Calu3 (cell line): ENCODE measurements at regions not wholly inside any gene's neighbourhood (a gene's known extent, or its start where the extent isn't known, plus 50 kb on each side); places are given as distances from the start of the nearest gene placed in this dataset.

Source experiments
- BruUV-seq: library from RNA; stranded (reverse); fragments of 400-500 nt; replicated peaks from 2 replicates; lab custom pipeline; 2021; lab: Mats Ljungman, UMichigan
- CTCF ChIA-PET: fragments of 300-600 bp; sonication (Branson Sonifier 250); formaldehyde crosslinking; loops from one replicate; lab custom pipeline; 2022; ENCODE audit warnings: antibody characterized with exemption; lab: Charles Lee
- DNase-seq: peaks from one replicate; pipeline ENCODE4 v3.0.0; 2022
- H3K27ac Mint-ChIP-seq: one replicate; pipeline ENCODE4 v1.8.0; 2022; ENCODE audit warnings: mixed read lengths; ENCODE audit not compliant: unreplicated experiment
- H3K27me3 Mint-ChIP-seq: one replicate; pipeline ENCODE4 v1.8.0; 2022; ENCODE audit warnings: mixed read lengths; ENCODE audit not compliant: unreplicated experiment
- H3K36me3 Mint-ChIP-seq: one replicate; pipeline ENCODE4 v1.8.0; 2022; ENCODE audit warnings: mild to moderate bottlenecking, moderate library complexity, mixed read lengths; ENCODE audit not compliant: insufficient read depth, unreplicated experiment
- H3K4me1 Mint-ChIP-seq: one replicate; pipeline ENCODE4 v1.8.0; 2022; ENCODE audit warnings: mild to moderate bottlenecking, low read depth, mixed read lengths; ENCODE audit not compliant: unreplicated experiment
- H3K4me3 Mint-ChIP-seq: one replicate; pipeline ENCODE4 v1.8.0; 2022; ENCODE audit warnings: mild to moderate bottlenecking, low read depth, moderate library complexity, mixed read lengths; ENCODE audit not compliant: unreplicated experiment
- H3K9me3 Mint-ChIP-seq: one replicate; pipeline ENCODE4 v1.8.0; 2022; ENCODE audit warnings: low read depth, mixed read lengths; ENCODE audit not compliant: unreplicated experiment
- CTCF ChIP-seq: fragments of 200-600 bp; IDR thresholded peaks from one replicate; pipeline ENCODE4 v1.8.0; 2022; ENCODE audit warnings: antibody characterized with exemption; ENCODE audit not compliant: unreplicated experiment
- intact Hi-C: fragments of 100-400 bp; cut with micrococcal nuclease; formaldehyde crosslinking; loops from one replicate; pipeline ENCODE4 v1.10.0; 2022; ENCODE audit not compliant: unreplicated experiment

GRCh38 chr15:70347321-70348225 lies 249.9 kb upstream of the TLE3 start:
- TF ChIP-seq CTCF: no peak
- CTCF ChIA-PET: no interaction called here
- no TSS peak for BruUV-seq
- H3K9me3 Mint-ChIP-seq: no peaks in the 10 kb centered on the region
- H3K4me3 Mint-ChIP-seq: no peak overlapping the region
- H3K4me1 Mint-ChIP-seq: peaks cover 11% of the 10 kb centered on the region
- peaks cover 17% of the 10 kb centered on the region for H3K27me3 Mint-ChIP-seq
- H3K36me3 Mint-ChIP-seq: no peaks in the 10 kb centered on the region
- DNase-seq: no peak
- no peak overlapping the region for H3K27ac Mint-ChIP-seq
- intact Hi-C loops: no loop called here

GRCh38 chr15:70345251-70346019 lies 247.7 kb upstream of the TLE3 start:
- Mint-ChIP-seq H3K4me1 (peaks cover 11% of the 10 kb centered on the region), H3K9me3 (no peaks in the 10 kb centered on the region), H3K4me3 (no peak overlapping the region), H3K27me3 (no peaks in the 10 kb centered on the region), H3K36me3 (no peaks in the 10 kb centered on the region), H3K27ac (no peak overlapping the region)
- CTCF ChIA-PET: no interaction called here
- TF ChIP-seq CTCF: no peak
- no TSS peak for BruUV-seq
- intact Hi-C loops: no loop called here
- no peak for DNase-seq

GRCh38 chr15:70344666-70345065 lies 246.9 kb upstream of the TLE3 start:
- Mint-ChIP-seq H3K4me1 (peaks cover 11% of the 10 kb centered on the region), H3K4me3 (no peak overlapping the region), H3K36me3 (no peaks in the 10 kb centered on the region), H3K27me3 (no peaks in the 10 kb centered on the region), H3K27ac (no peak overlapping the region), H3K9me3 (no peaks in the 10 kb centered on the region)
- CTCF ChIA-PET: no interaction called here
- no TSS peak for BruUV-seq
- no peak for DNase-seq
- no peak for TF ChIP-seq CTCF
- intact Hi-C loops: no loop called here

GRCh38 chr15:70343961-70344621 lies 246.4 kb upstream of the TLE3 start:
- Mint-ChIP-seq H3K36me3 (no peaks in the 10 kb centered on the region), H3K4me1 (peaks cover 8% of the 10 kb centered on the region), H3K27me3 (no peaks in the 10 kb centered on the region), H3K27ac (no peak overlapping the region), H3K9me3 (no peaks in the 10 kb centered on the region), H3K4me3 (no peak overlapping the region)
- intact Hi-C loops: no loop called here
- CTCF ChIA-PET: interaction anchor here (0.7 kb wide), 1 partner anchor 69 kb away, joined by 3 read pairs; no protein-coding TSS in a partner anchor
- no TSS peak for BruUV-seq
- TF ChIP-seq CTCF: no peak
- DNase-seq: no peak
